NCI-H526 treated with DMSO at 0.1 percent for 48 hours (cell line): ENCODE measurements at regions not wholly inside any gene's neighbourhood (a gene's known extent, or its start where the extent isn't known, plus 50 kb on each side); places are given as distances from the start of the nearest gene placed in this dataset.

Experiments used
- DNase-seq: peaks from one replicate; lab custom pipeline; 2025; lab: John Stamatoyannopoulos, UW

DNA sequence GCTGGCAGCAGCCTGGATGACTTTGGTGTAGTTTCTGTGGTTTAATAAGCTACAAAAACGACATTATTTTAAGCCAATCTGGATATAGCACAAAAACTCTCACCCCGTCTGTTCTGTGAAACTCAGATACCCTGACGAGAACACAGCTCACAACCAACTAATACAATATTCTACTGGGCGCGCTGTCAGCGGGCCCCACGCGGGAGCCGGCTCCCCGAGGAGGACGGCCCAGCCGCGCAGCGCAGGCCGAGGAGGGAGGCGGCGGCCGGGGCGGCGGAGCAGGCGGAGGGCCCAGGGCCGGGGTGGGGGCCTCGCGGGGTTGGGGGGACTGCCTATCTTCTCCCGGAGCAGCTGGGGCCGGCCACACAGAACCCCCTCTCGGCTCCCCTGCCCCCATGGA, 87.2 kb upstream of the POU3F1 start:
- no peak for DNase-seq

DNA sequence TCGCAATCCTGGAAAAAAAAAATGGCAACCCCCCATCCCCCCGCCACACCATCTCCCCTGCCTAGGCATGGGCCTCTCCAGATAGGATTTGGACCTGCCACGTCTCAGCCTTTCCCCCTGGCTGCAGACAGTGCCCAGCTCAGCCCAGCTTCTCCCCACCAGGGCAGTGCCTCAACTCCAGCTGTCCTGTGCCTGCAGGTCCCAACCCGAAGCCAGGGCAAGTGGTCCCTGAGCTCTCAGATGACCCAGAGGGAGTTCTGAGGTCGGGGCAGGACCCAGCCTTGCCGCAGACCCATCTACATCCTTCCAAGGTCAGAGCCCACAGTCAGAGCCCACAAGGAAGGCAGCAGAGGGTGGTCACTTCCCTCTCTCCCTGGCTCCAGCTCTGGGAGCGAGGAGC, 86.7 kb upstream of the POU3F1 start:
- DNase-seq: no peak

GRCh38 chr1:38132681-38133080, 86.1 kb upstream of the POU3F1 start:
- no peak for DNase-seq

DNA sequence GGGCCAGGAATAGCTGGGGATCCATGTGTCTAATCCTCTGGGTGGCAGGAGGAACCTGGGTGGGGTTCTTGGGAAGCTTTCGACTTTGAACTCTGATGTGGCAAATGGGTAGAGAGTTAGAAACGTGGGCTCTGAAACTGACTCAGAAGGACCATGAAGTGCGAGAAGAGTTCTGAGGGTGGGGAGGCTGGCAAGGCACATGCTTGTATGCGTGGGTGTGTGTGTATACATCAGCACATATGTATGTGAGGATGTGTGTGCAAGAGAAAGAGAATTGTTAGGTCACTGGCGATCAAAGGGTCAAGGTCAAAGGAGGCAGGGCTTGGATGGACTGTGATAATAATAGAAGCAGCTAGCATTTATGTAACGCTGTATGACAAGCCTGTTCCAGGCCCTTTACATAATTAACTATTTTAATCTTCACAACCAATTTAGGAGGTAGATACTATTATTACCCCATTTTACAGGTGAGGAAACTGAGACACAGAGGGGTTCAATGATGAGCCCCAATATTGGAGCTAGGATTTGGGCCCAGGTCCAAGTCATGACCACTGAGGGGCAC, 84.5 kb upstream of the POU3F1 start:
- DNase-seq: no peak

GRCh38 chr1:38129971-38130370, 83.4 kb upstream of the POU3F1 start:
- no peak for DNase-seq

GRCh38 chr1:38129473-38129872, 82.9 kb upstream of the POU3F1 start:
- no peak for DNase-seq

- DNase-seq: no peak
These were observed 82.4 kb upstream of the POU3F1 start for GRCh38 chr1:38128926-38129453.

DNA sequence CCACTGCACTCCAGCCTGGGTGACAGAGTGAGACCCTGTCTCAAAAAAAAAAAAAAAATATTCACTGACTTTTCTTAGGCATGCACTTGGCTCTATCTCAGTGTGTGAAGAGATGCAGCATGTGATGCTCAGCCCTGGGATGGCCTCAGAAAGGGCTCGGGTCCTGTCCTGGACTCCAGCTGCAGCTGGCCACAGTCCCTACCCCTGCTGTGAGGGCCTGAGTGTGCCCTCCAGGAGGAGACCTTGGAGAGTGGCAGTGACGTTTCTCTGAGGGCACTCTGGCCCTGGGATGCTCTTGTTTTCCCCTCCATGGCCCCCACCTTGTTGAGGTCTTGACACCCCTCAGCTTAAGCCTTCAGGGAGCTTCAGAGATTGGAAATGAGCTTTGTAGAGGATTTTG, 81.9 kb upstream of the POU3F1 start:
- DNase-seq: no peak

GRCh38 chr1:38127428-38127827, 80.8 kb upstream of the POU3F1 start:
- no peak for DNase-seq

DNA sequence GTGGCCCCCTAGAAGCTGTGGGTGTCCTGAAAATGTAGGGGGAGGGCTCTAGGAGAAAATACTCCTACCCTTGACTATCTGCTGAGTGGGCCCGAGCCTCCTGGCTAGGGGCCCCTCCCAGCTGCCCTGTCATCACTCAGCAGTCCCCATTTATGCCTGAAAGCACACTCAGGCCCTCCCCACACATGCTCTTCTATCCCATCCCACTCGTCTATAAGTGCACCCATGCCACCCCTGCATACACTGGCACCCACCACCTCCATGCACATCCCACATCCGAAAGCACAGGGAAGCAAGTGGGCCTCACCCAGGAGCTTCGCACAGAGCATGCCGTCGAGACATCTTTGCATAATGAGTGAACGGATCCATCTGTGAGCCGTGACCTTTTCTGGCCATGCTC, 80.4 kb upstream of the POU3F1 start:
- no peak for DNase-seq

DNA sequence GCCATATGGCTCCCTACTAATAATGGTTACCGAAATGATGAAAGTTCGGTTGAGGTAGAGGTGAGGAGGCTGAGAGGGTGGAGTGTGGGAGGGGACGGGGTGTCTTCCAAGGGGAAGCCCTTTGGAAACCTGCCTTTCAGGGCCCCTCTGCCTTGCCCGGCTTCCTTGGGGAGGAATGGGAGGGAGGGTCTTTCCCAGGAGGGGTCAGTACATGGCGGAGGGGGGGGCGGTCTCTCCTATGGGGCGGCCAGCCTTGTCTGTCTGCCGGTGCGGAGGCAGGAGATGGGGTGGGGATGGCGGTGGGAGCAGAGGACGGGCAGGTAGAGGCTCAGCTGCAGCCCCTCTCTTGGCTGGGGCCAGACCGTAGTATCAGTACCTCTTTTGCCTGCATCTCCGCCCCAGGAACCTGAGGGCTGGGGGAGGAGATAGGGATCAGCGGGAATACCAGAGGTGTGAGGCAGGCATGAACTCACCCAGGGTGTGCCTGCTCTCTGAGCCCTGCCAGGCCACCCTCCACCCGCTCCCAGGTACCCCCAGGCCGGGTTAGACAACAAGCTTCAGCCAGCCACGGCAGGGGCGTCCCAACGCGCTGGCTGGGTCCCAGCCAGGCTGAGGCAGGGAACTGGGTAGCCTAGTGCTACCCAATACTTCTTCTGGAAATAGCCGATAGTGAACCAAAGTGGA, 79.4 kb upstream of the POU3F1 start:
- no peak for DNase-seq

GRCh38 chr1:38125016-38125415, 78.4 kb upstream of the POU3F1 start:
- no peak for DNase-seq

- DNase-seq: no peak
These were observed 77.0 kb upstream of the POU3F1 start for GRCh38 chr1:38123356-38124135.

- DNase-seq: no peak
These were observed 74.7 kb upstream of the POU3F1 start for GRCh38 chr1:38121231-38121680.

DNA sequence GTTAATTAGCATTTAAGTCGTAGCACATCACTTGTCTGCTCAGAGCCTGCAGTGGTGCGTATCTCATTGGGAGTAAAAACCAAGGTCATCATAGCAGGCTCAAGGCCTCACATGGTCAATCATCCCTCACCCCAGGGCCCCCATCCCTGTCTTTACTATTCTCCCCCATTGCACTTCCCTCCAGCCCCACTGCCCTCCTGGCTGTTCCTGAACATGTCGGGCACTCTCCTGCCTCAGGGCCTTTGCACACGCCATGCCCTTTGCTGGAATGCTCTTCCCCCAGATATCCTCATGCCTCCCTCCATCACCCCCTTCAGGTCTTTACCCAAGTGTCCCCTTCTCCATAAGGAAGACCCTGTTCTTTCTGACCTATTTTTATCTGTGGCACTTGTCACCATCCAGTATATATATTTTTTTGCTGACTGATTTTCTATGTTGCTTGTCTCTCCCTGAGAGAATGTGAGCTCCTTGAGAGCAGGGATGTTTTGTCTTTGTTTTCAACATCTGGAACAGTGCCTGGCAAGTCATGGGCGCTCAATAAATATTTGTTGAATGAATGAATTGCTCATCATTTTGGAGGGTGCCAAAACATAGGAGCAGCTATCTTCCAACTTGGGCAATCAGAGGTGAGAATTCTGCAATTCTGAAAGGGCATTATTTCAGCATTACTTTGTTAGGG, 74.1 kb upstream of the POU3F1 start:
- DNase-seq: no peak

- no peak for DNase-seq
These were observed 72.4 kb upstream of the POU3F1 start for GRCh38 chr1:38118976-38119375.

- no peak for DNase-seq
These were observed 70.9 kb upstream of the POU3F1 start for GRCh38 chr1:38117444-38117887.

- peak; percentile 82 for DNase-seq
These were observed 69.1 kb upstream of the POU3F1 start for GRCh38 chr1:38115682-38116202.

- DNase-seq: peak; percentile 57
These were observed 68.6 kb upstream of the POU3F1 start for GRCh38 chr1:38115226-38115625.

DNA sequence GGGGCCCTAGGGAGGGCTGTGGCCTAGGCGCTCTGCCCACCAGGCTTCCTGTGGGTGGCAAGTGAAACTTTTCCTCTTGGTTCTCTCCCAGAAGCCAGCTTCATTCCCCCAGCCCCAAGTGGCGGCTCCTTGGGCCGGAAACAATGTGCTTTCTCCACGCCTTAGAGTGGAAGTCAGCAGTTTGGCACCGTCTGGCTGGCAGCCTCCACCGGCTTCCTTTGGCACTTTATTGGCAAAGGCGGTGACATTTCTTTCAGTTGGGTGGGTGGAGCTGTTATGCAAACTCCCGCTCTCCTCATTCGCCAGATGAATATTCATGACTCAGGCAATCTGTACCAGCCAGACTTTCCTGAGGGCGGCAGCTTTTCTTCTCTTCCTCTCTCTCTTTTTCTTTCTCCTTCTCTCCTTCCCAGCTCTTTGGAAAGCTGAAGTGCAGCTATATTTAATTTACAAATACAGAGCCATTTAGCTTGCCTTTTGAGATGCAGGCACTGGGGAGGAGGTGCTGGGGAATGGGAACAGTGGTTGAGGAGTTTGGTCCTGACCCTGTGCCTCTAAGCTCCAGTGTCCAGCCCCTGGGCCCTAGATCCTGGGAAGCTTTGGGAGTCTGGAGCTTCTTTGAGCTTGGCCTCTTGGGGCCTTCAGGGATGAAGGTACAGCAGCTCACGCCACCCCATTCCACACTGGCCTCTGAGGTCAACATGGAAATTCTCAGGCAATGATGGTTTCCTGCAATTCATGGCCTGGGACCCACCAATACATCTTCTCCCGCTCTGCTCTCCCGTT, 67.8 kb upstream of the POU3F1 start:
- peak; percentile 97 for DNase-seq

DNA sequence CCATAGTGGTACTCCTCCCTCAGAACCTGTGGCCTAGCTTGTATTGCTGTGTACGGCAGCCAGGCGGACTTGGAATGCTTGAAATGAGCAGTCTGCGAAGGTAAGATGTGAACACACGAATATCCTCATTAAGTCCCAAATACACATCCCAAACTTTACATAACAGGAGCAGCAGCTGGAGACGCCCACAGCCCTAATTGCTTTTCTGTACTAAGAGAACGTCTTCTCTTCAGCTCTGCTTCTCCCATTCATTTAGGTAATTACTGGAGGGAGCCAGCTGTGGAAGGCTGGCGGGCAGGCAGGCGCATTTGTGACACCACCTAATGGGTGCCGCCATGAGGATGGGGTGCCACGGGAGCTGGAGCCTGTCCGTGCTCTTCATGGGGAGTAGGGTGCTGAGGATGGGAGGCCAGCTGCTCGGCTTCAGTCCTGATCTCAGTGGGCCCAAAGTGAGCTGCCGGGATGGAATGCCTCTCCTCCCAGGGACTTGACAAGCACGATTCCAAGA, 66.6 kb upstream of the POU3F1 start:
- DNase-seq: no peak
